Body of pancreas (tissue), 4 donors: ENCODE measurements at regions not wholly inside any gene's neighbourhood (a gene's known extent, or its start where the extent isn't known, plus 50 kb on each side); places are given as distances from the start of the nearest gene placed in this dataset.
"Not testable (repeated sequence)": the region's sequence is repeated elsewhere in the genome, so short reads cannot be mapped to it uniquely, and the experiment has no call there.

Source experiments
- ATAC-seq: fragments of 150-250 bp; one replicate; pipeline ENCODE4 v1.9.1; 2016
- DNase-seq, 4 donors: peaks; one replicate each; pipeline ENCODE4 v3.0.0-alpha.2; 2019
- H3K27ac ChIP-seq, 4 donors: fragments of 200-600 bp; sonication (generic); 1 replicate in 3 of 4; 2 replicates in 1 of 4; pipeline versions ENCODE4 v1.5.1 to v1.6.1; 2016 to 2019; ENCODE audit warnings: mild to moderate bottlenecking in 1 of 4, mixed read lengths in 1 of 4, moderate library complexity in 1 of 4
- H3K27me3 ChIP-seq, 2 donors: fragments of 200-600 bp; sonication (generic); one replicate each; pipeline ENCODE4 v1.6.0; 2016; ENCODE audit warnings: mild to moderate bottlenecking in 1 of 2
- H3K36me3 ChIP-seq, 2 donors: fragments of 200-600 bp; sonication (generic); replicated peaks in 1 of 2; 2 replicates each; pipeline ENCODE4 v1.5.1; 2016; ENCODE audit warnings: low read depth in 2 of 2; ENCODE audit not compliant: insufficient read depth in 1 of 2
- H3K4me1 ChIP-seq: fragments of 200-600 bp; sonication (generic); one replicate; pipeline ENCODE4 v1.6.0; 2016
- H3K4me3 ChIP-seq, 2 donors: fragments of 200-600 bp; sonication (generic); 1 replicate in 1 of 2; 2 replicates in 1 of 2; pipeline ENCODE4 v1.5.1; 2016 to 2019
- H3K9me3 ChIP-seq, 3 donors: fragments of 200-600 bp; sonication (generic); 1 replicate in 2 of 3; 2 replicates in 1 of 3; pipeline ENCODE4 v1.5.1; 2016
- POLR2A ChIP-seq, 3 donors: fragments of 450-650 bp; IDR thresholded peaks; one replicate each; pipeline ENCODE4 v1.6.1; 2016; ENCODE audit warnings: antibody characterized with exemption in 3 of 3, mild to moderate bottlenecking in 2 of 3
- WGBS, 2 donors: methylation state at CpG; one replicate each; pipeline ENCODE4 v1.1.5; 2017; 5-methylcytosine and 5-hydroxymethylcytosine counted together
- intact Hi-C: fragments of 100-400 bp; cut with DNase I; formaldehyde crosslinking; loops from one replicate; pipeline ENCODE4 v1.15.1; 2023
- TF ChIP-seq, protein P1 (sequence below), 7 experiments: fragments of 450-650 bp in 4 of 7; fragments of 200-600 bp in 3 of 7; sonication (generic) in 3 of 7; IDR thresholded peaks; one replicate each; pipeline ENCODE4 v1.5.1; 2016 to 2019; ENCODE audit warnings: antibody characterized with exemption in 7 of 7

DNA sequence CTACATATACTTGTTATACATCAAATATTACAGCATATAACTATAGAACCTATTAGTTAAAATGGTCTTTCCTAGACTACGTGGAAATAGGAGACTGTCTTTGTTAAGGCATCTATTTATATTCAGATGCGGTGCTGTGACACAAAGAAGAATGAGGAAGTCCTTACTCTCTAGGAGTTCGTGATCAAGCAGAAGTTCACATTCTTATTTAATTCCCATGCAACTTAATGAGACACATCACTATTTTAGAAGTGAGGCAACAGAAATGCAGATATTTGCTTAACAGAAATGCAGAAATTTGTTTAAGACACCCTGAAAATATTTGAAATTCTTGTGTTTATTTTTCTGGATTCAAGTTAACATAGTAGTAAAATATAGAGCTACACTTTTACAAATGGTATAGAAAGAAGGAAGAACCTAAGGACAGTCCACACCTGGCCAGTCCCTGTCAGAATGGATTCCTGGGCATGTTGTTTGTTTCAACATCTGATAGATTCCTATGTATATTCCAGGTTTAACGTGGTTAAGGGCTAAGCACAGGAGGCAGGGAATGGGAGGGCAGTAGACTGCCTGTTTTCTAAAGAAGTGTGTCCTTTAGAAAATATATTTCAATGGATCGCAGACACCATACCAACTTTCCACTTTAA is 70.6 kb upstream of the NXPH1 start:
- H3K4me3 ChIP-seq, result no peak overlapping the region
- no peaks in the 10 kb centered on the region for H3K9me3 ChIP-seq
- DNase-seq, result no peak
- no peak overlapping the region for H3K27ac ChIP-seq
- no peak for ATAC-seq
- TF ChIP-seq, protein P1, sequence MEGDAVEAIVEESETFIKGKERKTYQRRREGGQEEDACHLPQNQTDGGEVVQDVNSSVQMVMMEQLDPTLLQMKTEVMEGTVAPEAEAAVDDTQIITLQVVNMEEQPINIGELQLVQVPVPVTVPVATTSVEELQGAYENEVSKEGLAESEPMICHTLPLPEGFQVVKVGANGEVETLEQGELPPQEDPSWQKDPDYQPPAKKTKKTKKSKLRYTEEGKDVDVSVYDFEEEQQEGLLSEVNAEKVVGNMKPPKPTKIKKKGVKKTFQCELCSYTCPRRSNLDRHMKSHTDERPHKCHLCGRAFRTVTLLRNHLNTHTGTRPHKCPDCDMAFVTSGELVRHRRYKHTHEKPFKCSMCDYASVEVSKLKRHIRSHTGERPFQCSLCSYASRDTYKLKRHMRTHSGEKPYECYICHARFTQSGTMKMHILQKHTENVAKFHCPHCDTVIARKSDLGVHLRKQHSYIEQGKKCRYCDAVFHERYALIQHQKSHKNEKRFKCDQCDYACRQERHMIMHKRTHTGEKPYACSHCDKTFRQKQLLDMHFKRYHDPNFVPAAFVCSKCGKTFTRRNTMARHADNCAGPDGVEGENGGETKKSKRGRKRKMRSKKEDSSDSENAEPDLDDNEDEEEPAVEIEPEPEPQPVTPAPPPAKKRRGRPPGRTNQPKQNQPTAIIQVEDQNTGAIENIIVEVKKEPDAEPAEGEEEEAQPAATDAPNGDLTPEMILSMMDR (IDR thresholded peaks at IDR 0.05), result no peak
- TF ChIP-seq POLR2A (IDR thresholded peaks at IDR 0.05), result no peak
- H3K36me3 ChIP-seq, result no peaks in the 10 kb centered on the region
- 40% methylated on average over 5 of the region's 5 CpGs for WGBS, 2 donors
- no peaks in the 10 kb centered on the region for H3K27me3 ChIP-seq
- intact Hi-C loops, result no loop called here
- H3K4me1 ChIP-seq, result no peaks in the 10 kb centered on the region

DNA sequence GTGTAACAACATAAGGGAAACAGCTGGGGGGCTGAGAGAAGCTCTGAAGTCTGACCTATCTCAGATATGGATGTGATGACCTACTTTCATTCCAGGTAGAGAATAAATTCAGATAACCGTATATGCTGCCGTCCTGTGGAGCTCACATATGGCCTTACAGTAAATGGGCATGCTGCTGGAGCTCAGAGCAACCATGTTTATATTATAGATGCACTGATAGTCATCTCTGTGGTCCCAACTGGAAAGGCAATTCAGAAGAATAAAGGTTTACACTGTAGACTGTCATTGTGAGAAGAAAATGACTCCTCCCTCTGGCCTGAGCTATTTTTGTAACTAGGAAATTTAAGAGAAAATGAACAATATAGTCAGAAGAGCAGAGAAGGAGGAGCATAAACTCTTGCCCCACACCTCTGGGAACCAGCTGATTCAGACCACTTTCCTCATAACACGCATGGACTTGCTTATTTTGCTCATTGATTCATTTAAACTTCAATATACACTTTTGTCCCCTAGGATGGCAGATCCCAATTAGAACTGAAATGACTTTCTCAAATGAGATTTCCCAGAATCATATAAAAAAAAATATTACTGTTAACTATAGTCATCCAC is 69.9 kb upstream of the NXPH1 start:
- H3K9me3 ChIP-seq, result no peaks in the 10 kb centered on the region
- H3K27me3 ChIP-seq, result no peaks in the 10 kb centered on the region
- no peak for TF ChIP-seq POLR2A (IDR thresholded peaks at IDR 0.05)
- TF ChIP-seq, protein P1 (IDR thresholded peaks at IDR 0.05), result no peak
- no peaks in the 10 kb centered on the region for H3K4me1 ChIP-seq
- no peak overlapping the region for H3K4me3 ChIP-seq
- H3K27ac ChIP-seq, result no peak overlapping the region
- no peak for ATAC-seq
- 45 to 56% methylated on average over 3 of the region's 3 CpGs for WGBS, 2 donors
- no peak for DNase-seq
- H3K36me3 ChIP-seq, result no peaks in the 10 kb centered on the region
- intact Hi-C loops, result no loop called here

DNA sequence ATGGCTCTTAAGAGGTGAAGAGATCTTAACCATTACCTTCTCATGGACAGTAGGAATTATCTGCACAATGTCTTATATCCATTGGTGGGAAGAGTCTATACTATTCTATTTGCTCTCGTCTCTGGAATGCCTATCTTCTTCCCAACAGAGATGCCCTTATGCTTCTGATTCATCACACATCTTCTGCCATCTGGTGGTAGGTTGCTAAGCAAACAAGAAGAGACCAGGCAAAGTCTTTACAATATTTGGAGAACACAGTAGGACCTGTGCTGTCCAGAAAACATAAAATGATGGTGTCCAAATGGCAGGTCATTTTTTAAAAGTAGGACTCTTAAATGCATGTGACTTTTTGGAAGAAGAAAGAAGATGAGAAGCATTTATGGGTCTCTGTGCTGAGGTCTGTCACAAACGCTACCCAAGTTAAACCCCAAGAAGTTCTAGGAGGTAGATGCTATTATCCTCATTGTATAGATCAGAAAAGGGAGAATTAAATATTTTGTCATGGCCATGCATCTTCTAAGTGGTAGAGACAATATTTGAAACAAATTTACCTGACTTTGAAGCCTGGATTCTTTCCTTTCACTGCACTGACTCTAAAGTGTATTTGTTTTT is 67.8 kb upstream of the NXPH1 start:
- Histone ChIP-seq H3K27me3 (no peaks in the 10 kb centered on the region), H3K4me3 (no peak overlapping the region), H3K27ac (no peak overlapping the region), H3K9me3 (no peaks in the 10 kb centered on the region), H3K36me3 (no peaks in the 10 kb centered on the region), H3K4me1 (no peaks in the 10 kb centered on the region)
- no peak for ATAC-seq
- DNase-seq, result no peak
- WGBS, 2 donors, result 48 to 52% methylated on average over 2 of the region's 2 CpGs
- intact Hi-C loops, result no loop called here
- TF ChIP-seq, protein P1 (IDR thresholded peaks at IDR 0.05), result peak in 2 of 7 experiments; percentile 9 to 10
- no peak for TF ChIP-seq POLR2A (IDR thresholded peaks at IDR 0.05)

DNA sequence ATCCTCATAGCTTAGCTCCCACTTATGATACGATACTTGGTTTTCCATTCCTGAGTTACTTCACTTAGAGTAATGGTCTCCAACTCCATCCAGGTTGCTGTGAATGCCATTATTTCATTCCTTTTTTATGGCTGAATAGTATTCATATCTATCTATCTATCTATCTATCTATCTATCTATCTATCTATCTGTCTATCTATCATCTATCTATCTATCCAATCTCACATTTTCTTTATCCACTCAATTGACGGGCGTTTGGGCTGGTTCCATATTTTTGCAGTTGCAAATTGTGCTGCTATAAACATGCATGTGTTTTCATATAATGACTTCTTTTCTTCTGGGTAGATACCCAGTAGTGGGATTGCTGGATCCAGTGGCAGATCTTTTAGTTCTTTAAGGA is 65.4 kb upstream of the NXPH1 start:
- H3K9me3 ChIP-seq, ATAC-seq, DNase-seq, H3K27ac ChIP-seq, H3K27me3 ChIP-seq, intact Hi-C loops, H3K4me1 ChIP-seq, H3K4me3 ChIP-seq, H3K36me3 ChIP-seq: not testable (repeated sequence)
- WGBS, 2 donors, result 63 to 74% methylated on average over 3 of the region's 3 CpGs

DNA sequence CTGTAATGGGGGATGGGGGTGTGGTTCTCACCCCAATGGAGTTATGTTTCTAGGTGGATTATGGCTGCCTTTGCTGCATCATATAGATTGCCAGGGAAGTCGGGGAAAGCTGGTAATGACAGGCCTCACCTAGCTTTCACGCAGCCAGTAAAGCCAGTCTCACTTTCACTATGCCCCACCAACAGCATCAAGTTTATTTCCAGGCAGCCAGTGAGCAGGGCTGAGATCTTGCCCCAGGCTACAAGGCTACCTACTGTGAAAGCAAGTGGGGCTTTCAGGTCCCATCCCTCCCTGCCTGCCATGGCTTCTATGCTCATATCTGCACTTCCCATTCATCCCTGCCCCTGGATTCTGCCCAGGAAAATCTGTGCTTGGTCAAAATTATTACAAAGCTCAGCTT is 61.7 kb upstream of the NXPH1 start:
- intact Hi-C loops, result no loop called here
- TF ChIP-seq POLR2A (IDR thresholded peaks at IDR 0.05), result no peak
- TF ChIP-seq, protein P1 (IDR thresholded peaks at IDR 0.05), result no peak
- Histone ChIP-seq H3K4me3 (no peak overlapping the region), H3K9me3 (no peaks in the 10 kb centered on the region), H3K36me3 (no peaks in the 10 kb centered on the region), H3K27me3 (no peaks in the 10 kb centered on the region), H3K27ac (no peak overlapping the region), H3K4me1 (no peaks in the 10 kb centered on the region)
- DNase-seq (no peak), ATAC-seq (no peak)
- 75 to 84% methylated on average over 2 of the region's 2 CpGs for WGBS, 2 donors
